HG02938 (cell line): ENCODE measurements at regions not wholly inside any gene's neighbourhood (a gene's known extent, or its start where the extent isn't known, plus 50 kb on each side); places are given as distances from the start of the nearest gene placed in this dataset.
A peak's percentile ranks its signal among the peaks of the same experiment; 100 is the strongest.

Source experiments
- ATAC-seq: cut with Tn5 transposase; IDR thresholded peaks from one replicate; pipeline ENCODE4 v1.9.1; 2021; ENCODE audit warnings: mild to moderate bottlenecking, moderate library complexity; ENCODE audit not compliant: unreplicated experiment

DNA sequence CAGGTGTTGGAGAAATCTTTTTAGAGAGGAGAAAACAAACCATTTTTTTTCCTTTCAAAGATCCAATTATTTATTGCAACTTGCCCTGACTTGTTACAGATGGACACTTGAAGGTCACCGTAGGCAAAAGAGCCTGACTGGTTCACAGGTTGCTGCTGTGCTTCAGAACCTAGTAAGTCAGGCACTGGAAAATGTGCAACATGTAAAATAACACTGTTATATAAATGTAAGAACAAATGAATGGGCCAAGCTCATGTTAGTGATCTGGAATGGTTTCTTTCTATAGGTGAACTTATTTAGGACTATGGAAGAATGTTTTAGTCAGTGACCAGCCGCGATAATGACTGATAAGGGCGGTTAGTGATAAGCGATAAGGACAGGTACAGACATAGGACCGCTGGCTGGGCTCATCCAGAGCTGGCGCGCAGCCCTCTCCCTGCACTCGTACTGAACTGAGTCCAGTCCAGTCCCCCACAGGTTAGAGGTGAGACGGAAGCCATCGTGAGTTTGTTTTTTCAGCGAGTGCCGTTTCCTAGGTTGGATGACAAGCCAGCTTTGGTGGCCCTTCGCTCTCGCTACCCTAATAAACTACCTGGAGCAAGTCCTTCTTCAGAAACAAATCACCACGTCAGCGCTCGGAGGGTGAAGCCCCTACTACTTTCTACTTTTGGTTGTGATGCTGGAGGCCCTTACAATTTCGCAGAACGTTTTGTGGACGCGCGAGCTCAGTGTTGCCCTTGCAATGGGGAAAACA lies 94.4 kb upstream of the PRDM1 start:
- ATAC-seq: peak; percentile 38

DNA sequence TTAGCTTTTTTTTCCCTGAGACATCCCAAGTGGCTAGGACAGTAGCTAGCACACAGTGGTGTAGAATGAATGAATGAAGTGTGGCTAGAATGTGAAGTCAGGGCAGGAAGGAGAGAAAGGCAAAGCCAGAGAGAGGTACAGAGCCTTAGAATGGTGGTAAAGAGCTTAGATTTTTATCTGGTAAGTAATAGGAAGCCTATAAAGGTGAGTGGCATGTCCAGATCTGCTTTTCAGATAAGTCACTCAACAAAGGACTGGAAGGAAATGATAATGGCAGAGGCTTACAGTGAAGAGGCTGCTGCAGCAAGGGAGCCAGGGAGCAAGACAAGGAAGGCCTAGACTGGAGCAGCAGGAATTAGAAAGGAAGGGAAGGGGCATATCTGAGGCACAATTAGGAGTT lies 96.0 kb upstream of the PRDM1 start:
- ATAC-seq: no peak

DNA sequence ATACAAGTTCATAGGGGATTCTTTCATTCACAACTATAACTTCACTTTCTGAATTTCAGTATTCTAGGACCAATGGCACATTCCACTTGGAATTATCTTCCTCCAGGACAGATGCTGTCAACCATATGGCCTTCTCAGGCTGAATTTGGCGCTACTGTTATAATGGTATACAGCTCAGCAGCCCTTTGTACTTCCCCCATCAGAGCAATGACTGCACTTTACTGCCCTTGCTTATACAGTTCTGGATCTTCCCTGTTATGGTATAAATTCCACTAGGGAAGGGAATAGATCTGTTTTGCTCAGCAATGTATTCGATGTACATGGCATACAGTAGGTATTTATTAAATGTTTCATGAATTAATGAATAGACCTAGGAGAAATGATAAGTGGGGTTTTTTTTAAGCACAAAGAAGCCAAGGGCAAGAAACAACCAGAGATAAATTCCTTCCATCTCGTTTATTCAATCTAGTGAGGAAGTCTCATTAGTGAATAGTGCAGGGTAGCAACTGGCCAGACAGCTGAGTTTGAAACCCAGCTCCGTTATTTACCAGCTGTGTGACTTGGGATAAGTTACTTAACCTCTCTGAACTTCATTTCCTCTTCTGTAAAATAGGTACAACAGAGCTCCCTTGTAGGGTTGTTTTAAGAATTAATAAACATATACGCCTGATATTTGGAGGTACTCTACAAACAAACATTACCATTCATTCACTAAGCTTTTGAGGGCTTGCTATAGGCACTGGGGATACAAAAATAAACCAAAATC lies 97.1 kb upstream of the PRDM1 start:
- ATAC-seq: no peak

DNA sequence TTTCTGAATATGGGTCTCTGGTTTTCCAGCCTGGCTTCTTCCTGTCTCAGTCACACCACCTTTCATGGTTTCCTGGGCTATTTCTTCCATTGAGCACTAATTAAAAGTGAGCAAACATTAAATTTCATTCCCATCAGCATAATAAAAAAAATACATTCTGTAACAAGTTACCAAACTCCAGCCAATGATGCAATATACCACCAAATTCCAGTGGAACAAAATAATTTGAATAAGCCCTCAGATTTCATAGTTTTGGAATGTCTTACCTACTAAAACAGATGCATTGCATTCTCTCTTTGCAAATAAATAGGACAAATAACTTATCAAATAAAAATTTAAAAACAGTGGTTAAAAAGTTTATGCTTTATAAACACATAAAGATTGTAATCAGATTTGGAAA lies 97.8 kb upstream of the PRDM1 start:
- no peak for ATAC-seq

DNA sequence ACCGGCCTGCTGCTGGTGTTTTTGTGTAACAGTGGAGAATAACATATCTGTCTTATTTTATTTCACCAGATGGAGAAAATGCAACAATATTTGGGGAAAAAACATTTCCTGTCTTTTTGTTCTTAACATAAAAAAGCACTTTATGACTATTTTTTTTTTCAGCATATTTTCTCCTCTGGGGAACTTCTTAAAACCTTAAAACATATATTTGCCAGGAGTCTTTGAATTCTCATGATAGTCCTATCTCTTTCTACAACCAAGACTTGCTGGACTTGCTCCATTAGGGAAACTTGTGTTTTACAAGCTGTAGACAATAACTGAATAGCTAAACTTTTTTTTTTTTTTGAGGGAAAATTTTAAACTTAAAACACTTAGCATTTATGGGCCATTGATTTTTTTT lies 98.6 kb upstream of the PRDM1 start:
- no peak for ATAC-seq

DNA sequence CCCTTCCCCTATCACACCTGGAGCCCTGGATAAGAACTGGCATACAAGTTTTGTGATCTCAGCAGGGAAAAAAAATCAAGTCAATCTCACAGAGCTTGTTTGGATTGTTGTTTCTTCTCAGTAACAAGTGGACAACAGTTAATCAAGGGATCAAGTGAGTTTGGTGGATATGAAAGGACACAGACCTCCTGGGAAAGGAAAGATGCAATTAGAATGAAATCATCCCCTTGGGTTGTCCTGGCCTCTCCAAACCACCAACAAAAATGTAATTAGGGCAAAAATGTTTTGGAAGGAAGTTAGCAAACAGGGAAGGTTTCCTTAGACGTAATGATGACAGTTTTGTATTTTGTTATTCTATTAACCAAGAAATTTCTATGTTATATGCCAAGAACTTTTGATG lies 99.1 kb upstream of the PRDM1 start:
- no peak for ATAC-seq

DNA sequence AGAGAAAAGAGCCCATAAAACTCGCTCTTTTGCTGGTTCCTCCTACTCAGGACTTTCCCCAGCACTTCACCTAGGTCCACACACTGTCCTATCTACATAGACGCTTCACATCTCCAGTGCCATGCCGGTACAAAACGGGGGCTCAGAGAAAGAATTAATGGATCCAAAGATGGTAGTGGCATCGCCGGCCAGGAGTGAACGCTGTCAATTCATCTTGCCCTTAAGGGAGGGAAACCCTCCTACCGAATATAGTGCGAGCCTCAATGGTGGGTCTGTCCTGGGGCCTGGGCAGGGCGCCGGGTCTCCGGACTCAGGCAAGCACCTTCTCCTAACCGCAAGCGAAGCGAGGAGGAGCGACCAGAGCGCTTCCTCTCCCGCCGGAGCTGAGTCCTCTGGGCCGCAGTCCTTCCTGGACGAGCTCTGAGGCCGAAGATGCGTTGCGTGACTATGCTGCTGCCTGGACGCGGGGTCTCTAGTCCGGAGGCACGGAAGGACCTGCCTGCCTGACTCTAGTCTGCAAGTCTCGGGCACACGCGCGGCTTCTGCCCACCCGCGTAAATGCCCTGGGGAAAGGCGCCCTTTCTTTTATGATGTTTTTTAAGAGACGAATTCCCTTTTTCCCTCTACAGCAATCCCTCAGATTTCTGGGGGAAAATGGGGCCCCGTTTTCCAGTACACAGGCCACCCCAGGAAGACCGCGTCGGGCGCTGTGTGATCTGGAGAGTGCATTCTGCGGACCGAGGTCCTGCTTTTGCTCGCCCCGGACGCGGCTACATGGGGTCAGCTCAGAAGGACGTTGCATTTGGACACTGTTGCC lies 100.1 kb upstream of the PRDM1 start:
- ATAC-seq: no peak

DNA sequence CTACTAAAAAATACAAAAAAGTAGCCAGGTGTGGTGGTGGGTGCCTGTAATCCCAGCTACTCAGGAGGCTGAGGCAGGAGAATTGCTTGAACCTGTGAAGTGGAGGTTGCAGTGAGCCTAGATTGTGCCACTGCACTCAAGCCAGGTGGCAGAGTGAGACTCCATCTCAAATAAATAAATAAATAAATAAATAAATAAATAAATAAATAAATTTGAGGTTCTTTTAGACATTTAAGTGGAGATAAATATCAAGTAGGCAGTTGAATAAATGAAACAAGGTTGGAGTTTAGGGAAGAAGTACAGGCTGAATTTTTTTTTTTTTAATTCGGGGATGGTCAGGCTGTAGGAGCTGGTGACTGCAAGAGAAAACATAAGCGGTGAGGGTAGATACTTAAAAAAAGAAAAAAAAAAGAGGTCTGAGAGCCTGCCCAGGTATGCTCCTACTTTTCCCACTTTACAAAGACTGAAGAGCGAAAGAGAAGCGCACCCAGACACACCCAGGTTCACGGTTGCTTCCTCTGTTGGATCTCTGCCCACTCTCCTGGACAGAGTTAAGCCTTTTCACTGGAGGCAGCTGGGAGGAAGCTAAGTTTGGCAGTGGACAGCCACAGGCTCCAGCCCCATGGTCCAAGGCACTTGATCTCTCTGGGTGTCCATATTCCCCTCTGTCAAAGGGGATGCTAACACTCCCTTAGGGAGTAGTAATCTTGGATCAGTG lies 100.9 kb upstream of the PRDM1 start:
- no peak for ATAC-seq

DNA sequence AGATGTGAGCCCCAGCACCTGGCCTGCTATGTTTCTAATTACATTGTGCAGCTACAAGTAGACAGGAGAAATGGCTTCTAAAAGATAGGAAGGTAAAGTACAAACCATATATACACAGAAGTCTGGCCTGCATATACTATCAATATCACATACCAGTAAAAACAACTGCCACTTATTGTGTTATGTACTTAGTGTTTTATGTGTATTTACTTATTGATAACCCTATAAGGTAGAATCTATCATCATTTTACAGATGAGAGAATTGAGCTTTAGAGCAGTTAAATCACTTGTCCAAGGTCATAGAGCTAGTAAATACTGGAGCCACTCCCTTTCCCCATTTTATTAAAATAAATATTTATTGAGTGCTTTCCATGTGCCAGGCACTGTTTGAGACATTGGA lies 102.4 kb upstream of the PRDM1 start:
- no peak for ATAC-seq

DNA sequence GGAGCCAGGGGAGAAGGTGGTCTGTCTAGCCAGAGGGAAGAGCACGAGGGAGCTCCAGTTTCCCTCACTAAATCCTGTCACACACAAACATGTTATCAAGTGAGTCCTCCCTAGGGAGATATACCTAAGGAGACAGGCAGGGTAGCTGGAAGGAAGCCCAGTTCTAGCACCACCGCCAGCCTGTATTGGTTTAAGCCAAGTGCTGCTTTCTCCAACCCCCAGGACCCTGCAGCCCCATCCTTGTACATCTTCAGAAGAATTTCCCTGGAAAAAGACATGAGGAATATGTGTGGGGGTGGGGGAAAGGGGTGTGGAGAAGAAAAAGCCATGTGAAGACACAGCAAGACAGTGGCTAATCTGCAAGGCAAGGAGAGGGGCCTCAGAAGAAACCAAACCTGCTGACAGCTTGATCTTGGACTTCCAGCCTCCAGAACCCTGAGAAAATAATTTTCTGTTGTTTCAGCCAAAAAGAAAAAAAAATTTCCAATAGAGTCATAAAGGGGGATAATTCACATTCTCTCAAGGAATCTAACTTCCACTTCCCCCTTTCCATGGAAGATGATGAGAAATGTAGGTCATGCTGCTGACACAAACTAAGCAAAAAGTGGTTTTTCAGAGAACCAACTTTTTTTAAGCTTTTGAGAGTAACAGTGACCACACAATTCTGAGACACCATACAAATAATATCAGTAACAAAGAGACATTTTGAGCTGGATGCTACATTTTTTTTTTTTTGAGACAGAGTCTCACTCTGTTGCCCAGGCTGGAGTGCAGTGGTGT lies 103.2 kb upstream of the PRDM1 start:
- ATAC-seq: no peak

DNA sequence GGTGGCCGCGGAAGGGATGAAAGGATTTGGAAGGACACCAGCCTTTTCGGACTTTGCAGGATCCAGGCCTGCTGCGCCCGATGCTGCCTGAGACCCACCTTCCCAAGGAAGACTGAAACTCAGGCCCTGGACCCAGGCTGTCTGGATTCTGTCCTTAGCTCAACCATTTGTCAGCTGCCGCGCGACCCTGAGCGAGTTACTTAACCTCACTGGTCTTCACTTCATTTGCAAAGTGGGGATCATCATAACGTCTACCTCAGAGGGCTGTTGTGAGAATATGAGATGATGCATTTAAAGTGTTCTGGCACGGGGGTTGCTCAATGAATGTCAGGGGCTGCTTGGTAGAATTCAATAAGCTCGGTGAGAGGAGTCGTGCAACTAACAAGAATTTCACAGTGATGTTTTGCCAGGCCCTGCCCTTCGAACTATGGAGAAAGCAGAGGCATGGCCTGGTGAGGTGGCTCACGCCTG lies 104.2 kb upstream of the PRDM1 start:
- no peak for ATAC-seq

DNA sequence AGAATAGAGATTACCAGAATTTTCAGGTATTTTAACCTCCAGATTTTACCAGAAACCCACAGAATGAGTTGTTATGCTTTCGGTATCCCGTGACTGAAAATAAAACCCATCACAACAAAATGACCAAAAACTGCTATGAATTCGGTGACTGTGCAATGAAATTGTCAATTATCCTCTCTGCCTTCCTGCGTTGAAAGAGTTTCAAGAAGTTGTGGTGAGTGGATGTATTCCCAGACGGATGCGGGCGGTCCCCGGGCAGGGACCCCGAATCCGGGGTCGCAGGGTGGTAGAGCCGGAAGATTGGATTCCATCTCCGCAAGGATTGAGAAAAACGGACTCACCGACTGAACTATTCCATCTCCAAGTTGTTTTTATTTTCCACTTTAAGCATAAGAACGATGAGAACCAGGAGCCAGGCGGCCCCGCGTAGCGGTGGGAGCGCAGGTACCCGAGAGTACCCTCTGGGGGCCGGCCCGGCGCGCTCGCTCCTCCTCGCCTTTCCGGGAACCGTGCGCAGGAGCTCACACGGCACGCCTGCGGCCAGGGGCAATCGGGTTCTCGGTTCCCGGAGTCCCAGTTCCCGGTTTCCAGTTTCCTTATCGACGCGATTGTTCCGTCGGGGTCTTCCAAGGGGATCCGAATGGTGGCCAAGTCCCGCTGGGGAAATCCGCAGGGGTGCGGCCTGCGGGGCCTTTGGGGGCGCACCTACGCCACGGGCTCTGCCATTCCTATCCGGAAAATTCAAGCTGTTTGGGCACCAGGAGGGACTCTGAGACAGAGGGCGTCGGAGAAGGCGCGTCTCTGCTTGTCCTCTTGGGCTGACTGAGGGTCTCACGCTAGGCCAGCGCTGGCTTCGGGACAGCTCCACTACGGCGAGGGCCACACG lies 104.9 kb upstream of the PRDM1 start:
- ATAC-seq: no peak

DNA sequence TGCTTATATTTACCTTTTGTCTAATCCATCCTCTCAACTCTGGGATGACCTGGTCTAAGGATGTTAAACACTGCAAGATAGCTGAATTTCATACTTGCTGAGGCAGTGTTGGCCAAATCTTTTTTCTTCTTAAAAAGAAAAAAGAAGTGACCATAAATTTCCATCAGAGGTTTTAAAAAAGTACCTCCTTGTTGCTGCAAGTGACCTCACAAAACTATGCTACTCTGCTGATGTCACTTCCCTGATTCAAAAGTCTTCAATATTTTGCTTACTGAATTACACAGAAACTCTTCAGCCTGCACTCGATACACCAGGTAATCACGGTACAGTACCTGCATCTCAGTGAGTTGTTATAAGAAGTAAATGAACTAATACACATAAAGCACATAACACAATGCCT lies 107.2 kb upstream of the PRDM1 start:
- no peak for ATAC-seq

DNA sequence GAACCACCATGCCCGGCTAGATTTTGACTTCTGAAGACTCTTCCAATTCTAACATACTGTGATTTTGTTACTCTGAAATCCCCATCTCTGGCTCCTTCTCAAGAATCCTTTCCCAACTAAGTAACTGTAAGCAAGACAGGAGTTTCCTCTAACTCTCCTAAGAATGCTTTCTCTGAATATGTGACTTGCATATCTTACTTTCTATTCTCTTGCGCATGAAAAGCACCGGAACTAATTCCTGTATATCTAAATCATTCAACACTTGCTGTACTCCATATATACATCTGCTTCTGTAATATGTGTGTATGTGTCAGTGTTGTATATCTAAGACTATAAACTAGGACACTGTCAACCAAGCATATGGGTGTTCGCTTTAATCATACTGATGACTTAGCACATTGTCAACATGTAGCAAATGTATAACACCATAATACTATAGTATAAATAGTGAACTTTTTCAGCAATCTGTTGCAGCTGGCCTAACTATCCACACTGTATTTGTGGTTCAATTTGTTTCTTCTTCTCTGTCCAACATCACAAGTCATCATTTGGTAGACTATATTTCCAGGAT lies 108.1 kb upstream of the PRDM1 start:
- ATAC-seq: no peak

DNA sequence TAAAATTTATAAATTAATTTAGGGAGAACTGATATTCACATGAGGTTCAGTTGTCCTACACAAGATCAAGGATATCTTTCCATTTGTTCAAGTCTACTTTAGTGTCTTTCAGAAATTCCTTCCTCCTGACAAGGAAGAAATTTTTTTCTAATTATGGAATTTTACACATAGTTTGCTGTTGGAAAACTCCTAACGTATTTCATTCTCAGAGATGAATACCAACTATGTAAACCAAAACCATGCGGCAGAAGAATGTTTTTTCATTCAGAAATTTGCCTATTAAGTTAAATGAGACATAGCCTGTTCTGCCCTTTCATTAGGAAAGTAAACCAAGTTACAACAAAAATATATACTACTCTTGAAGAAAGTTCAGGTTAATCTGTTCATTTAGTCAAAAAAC lies 111.2 kb upstream of the PRDM1 start:
- no peak for ATAC-seq

DNA sequence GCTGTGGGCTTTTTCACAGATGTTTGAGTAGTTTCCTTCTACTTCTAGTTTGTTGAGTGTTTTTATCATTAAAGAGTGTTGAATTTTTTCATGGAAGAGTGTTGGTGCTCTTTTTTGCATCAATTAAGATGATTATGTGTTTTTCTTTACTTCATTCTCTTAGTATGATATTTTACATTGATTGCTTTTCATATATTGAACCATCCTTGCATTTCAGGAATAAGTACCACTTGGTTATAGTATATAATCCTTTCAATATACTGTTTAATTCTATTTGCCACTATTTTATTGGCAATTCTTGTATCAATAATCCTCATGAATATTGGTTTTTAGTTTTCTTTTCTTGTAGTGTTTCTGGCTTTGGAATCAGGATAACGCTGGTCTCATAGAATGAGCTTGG lies 113.7 kb upstream of the PRDM1 start:
- ATAC-seq: no peak

DNA sequence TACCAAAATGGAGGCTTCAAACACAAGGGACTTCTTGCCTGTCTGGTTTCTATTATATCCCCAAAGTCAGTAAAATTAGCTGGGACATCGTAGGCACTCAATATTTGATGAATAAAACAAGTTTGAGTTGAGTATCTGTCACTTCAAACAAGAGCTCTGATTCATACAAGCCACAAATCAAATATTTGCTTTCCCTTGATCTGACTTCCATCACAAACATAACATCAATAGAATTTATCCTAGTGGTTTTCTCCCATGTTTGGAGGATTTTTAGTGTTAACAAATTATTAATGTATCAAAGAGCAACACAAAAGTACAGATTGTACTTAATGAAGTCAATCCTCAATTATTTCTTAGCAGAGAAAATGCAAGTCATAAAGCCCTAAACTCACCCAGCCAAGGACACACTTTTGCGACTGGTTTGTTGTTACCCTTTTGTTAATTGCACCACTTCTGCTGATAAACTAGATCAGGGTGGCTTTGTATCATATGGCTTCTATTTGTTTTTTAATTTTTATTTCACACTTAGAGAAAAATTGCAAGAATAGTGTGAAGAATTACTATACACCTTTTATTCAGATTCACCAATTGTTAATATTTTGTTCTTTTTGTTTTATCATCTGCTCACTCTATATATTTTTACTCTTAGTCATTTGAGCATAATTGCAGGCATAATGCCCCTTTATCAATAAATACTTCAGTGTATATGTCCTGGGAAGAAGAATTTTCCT lies 117.4 kb upstream of the PRDM1 start:
- ATAC-seq: no peak

DNA sequence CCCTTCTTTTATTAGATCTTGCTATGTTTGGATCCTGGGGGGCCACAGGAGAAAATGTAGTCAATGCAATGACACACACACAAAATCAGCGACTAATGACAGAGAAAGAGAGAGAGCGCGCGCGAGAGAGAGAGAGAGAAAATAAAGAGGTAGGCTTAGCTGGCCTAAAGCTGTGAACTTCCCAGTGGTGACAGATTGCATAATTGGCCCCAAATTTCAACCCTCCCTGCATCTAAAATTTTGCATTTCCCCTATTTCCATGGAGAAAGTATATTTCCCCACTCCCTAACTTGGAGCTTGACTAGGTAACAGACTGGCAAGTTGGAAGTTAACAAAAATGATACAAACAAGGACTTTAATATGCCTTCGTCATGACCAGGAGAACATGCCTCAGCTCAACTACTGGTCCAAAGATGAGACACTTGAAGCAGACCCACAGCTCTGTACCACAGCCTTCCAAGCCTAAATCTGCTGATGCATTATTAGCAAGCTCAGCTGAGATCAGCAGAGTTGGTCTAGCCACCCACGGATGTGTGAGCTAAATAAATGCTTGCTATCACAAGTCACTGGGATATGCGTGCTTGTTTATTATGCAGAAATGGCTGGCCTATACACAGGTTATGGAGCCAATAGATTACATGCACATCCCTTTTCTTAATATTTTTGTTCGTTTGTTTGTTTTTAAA lies 118.1 kb upstream of the PRDM1 start:
- no peak for ATAC-seq
